HG03442 (cell line): ENCODE measurements at regions not wholly inside any gene's neighbourhood (a gene's known extent, or its start where the extent isn't known, plus 50 kb on each side); places are given as distances from the start of the nearest gene placed in this dataset.
"Not testable (repeated sequence)": the region's sequence is repeated elsewhere in the genome, so short reads cannot be mapped to it uniquely, and the experiment has no call there.

Experiments used
- ATAC-seq: cut with Tn5 transposase; IDR thresholded peaks from one replicate; pipeline ENCODE4 v1.9.1; 2021; ENCODE audit warnings: mild to moderate bottlenecking, moderate library complexity; ENCODE audit not compliant: unreplicated experiment

DNA sequence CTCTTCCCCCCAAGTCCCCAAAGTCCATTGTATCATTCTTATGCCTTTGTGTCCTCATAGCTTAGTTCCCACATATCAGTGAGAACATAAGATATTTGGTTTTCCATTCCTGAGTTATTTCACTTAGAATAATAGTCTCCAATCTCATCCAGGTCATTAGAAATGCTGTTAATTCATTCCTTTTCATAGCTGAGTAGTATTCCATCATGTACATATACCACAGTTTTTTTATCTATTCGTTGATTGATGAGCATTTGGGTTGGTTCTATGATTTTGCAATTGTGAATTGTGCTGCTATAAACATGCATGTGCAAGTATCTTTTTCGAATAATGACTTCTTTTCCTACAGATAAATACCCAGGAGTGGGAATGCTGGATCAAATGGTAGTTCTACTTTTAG is 359.6 kb downstream of the ADAMTS20 start:
- ATAC-seq: not testable (repeated sequence)

DNA sequence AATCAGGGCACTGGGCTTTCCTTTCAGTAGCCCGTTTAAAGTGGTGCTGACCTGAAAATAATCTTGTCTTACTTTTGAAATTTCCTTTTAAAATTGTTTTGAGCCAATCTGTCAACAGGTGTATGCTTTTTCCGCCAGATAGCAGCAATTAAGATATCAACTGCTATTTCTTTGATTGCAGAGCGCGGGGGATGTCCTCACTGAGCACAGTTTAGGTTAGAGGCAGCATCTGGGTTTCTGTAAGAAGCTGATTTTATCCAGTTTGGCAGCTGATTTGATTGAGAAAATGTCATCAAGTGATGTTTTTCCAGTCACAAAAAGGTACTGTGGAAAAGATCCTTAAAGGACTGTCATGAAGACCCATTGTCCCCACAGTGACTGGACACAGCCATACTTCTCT is 371.8 kb downstream of the ADAMTS20 start:
- no peak for ATAC-seq

GRCh38 chr12:43179486-43179885 is 372.5 kb downstream of the ADAMTS20 start:
- no peak for ATAC-seq

DNA sequence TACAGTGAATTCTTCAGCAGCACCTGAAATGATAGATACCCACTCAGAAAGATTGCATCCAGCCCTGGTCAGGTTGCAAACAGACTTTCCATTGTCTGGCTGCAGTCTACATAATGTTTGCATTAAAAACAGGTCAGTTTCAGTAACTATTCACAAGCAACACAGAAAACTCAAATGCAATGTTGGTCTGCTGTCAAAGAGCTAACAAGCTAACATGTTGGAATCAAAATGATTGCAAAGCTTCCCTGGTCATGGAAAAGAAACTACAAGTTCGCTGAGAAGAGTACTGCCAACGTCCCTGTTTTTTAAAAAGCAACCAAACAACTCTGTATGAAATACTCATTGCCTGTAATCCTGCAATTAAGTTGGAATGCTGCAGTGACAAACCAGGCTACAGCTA is 374.7 kb downstream of the ADAMTS20 start:
- ATAC-seq: no peak

- ATAC-seq: no peak
Measured at GRCh38 chr12:43169115-43169681, 382.8 kb downstream of the ADAMTS20 start.

- no peak for ATAC-seq
Measured at GRCh38 chr12:43167691-43168090, 384.3 kb downstream of the ADAMTS20 start.

DNA sequence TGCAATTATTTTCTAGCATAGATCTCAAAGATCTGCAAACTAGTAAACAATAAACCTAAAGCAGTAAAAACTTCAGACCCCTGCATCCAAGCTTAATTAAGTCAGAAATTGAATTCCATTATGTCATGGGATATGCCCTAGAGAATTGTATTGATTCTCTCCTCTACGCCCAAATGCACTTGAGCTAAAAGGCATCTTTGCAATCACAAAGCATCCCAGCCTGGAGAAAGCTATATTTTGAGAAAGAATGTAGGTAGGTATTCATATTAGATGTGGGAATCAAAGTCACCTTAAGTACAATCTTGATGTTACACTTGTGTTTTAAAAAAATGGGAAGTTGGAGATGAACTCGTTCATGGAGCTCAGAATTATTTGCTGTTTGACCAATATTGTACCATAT is 386.7 kb downstream of the ADAMTS20 start:
- ATAC-seq: no peak

DNA sequence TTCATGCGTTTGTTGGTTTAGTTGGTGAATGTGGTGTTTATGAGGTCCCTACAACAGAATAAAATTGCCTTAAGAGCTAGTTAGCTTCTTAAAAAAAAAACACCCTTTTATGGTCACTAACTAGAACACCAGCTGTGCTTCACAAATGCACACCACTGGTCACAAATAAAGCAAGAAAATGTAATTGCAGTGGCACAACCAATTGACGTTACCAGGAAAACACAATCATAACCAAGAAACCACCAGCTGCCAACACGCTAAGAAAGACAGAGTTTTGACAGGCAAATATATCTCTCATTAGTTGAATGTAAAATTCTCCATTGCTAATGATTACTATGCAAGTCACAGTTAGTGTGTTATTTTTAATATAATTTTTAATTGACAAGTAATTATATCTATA is 389.9 kb downstream of the ADAMTS20 start:
- ATAC-seq: no peak

DNA sequence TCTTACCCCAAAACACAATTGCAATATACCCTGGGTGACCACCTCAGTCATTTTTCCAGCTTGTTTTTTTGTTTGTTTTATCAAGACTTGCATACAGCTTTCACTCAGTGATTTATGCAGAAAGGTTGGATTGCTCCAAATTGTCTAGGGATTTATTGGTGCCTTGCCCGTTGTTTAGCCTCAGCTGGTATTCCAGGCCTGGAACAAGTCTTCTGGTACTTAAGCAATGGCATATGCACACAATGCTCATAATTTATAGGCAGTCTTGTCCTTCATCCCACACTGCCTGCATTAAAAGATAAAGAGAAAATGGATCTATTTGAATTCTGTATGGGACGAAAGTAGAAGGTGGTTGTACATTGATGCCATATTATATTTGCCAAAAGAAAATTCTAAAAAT is 392.5 kb downstream of the ADAMTS20 start:
- no peak for ATAC-seq

- ATAC-seq: no peak
Measured at GRCh38 chr12:43158126-43158525, 393.9 kb downstream of the ADAMTS20 start.

DNA sequence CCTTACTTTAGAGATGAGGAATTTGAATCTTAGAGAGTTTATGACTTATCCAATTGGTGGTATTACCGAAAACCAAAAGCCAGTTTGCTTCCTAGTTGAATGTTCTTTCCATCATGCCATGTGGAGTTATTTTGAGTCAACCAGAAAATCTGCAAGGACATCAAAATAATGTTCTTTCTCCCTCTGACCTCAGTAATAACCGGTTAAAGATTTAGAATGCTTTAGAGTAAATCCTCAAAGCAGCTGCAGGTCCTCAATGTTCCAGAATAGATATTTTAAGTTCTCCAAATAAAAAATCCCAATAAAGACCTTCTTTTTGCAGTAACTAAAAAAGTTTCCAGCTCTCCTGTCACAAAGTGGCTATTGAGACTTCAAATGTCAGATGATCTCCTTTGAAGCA is 396.6 kb downstream of the ADAMTS20 start:
- no peak for ATAC-seq

GRCh38 chr12:43154498-43155045 is 397.4 kb downstream of the ADAMTS20 start:
- ATAC-seq: no peak

- ATAC-seq: no peak
Measured at GRCh38 chr12:43151441-43151981, 400.5 kb downstream of the ADAMTS20 start.

- no peak for ATAC-seq
Measured at GRCh38 chr12:43148691-43149090, 403.3 kb downstream of the ADAMTS20 start.

GRCh38 chr12:43147878-43148277 is 404.1 kb downstream of the ADAMTS20 start:
- no peak for ATAC-seq

GRCh38 chr12:43145481-43145880 is 406.5 kb downstream of the ADAMTS20 start:
- ATAC-seq: no peak

- ATAC-seq: no peak
Measured at GRCh38 chr12:43143278-43143677, 408.7 kb downstream of the ADAMTS20 start.

DNA sequence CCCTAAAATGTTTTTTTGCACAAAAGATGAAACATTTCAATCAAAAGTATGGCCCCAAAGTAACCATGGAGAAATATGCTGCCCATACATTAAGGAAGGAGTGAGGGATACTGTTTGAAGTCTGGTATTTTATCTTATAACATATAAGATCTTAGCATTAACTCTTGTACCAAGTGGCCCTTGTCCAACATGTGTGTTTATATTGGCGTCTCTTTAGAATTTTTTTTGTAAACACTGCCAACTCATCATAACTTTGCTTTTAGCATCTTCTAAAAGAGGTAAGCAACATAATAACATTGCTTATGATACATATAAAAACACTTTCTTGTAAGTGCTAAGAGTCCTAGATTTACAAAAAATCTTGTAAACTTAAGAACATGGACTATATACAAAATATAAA is 419.7 kb downstream of the ADAMTS20 start:
- ATAC-seq: no peak

DNA sequence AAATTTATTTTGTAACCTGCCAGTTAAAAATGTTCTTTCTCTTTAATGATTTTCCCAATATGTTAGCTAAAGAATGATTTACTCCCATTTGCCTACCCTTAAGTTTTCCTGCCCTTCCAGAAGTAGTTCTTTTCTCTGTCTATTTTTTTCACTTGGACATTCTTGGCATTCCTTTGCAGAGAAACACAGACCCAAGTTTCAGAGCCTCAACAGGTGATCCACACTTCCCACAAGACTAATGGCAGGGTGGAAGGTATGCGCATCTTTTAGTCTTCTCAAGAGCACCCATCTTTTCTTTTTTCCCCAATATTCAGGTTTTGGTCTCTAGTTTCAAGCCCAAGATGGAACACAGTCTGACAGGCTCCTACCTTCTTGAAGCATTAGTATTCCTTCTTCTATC is 420.7 kb downstream of the ADAMTS20 start:
- ATAC-seq: no peak

DNA sequence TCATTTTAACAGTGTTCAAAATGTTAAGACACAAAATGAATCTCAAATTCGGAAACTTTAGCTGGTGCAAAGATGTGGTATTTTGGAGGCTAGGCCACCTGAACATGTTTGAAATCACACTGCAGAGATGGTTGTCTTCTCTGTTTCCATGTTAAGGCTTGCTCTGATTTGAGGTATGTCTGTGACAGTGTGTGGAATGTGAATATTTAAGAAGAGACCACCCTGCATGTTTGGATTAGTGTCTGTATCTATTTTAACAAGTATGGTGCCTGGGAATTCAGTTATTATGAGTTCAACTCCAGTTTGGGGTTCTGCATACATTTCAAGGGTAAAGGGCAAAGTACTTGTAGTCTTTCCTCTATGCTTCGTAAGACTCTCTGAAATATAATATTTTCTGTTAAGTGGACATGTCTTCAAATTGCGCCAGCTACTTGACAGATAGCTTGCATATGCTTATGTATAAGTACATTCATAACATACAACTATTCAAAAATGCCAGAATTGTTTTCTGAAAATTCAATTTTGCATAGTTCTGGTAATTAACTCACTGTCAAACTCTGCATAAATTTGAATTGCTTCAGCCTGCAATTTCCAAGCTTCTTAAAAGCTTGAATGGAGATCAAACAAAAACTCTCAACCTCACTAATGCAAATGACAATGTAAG is 424.0 kb downstream of the ADAMTS20 start:
- ATAC-seq: no peak

- ATAC-seq: no peak
Measured at GRCh38 chr12:43126652-43127375, 425.2 kb downstream of the ADAMTS20 start.

DNA sequence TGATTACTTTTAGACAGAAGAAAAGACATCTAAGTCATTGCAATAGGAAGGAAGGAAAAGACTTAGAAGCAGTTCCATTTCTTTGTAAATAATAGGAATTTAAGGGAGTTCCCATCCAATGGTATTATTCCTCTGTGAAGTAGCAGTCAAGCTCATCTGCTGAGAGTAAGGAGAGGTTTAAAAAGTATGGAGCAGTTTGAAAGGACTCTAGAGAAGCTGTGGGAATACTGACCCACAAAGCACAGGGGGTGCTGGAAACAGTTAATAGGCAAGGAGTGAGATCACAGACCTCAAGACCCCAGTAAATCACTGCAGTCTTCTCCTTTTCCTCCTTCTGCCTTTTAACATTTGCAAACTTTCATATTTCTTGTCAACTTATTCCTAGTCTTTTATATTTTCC is 428.5 kb downstream of the ADAMTS20 start:
- no peak for ATAC-seq
